ENCODE measurements at regions not wholly inside any gene's neighbourhood (a gene's known extent, or its start where the extent isn't known, plus 50 kb on each side); places are given as distances from the start of the nearest gene placed in this dataset.

DNA sequence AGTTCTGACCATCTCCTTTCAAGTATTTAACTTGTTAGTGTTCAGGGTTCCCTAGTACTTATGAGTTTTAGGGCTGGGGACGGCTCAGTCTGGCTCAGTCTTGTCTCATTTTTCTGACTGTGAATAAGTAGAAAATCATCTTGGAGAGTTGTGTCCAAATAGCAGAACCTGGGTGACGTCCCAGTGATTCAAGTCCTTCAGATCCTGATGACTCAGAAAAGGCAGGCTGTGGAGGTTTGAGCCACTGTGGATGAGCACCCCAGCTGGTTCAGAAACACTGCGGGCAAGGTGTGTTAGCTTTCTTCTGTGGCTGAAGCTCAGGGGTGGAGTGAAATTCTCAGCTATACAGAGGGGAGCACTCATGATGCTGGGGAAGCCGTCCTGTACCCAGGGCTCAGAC lies 154.4 kb upstream of the NPY start:
- Histone ChIP-seq H3K4me1 (no peaks in the 10 kb centered on the region), H3K36me3 (no peaks in the 10 kb centered on the region), H3K27me3 (peaks cover 0 to 9% (median 0%) of the 10 kb centered on the region in 4 donors), H3K9me3 (no peaks in the 10 kb centered on the region), H3K27ac (no peak overlapping the region), H3K4me3 (no peak overlapping the region)
- WGBS, 2 donors: 39 to 50% methylated on average over 3 of the region's 4 CpGs
- DNase-seq: no peak
- no peak for TF ChIP-seq CTCF (IDR thresholded peaks at IDR 0.05)
- no peak for TF ChIP-seq POLR2A (IDR thresholded peaks at IDR 0.05)
- intact Hi-C loops (cut with DNase I): no loop called here

GRCh38 chr7:24130631-24131030 lies 153.4 kb upstream of the NPY start:
- Histone ChIP-seq H3K4me3 (no peak overlapping the region), H3K27me3 (peaks cover 0 to 9% (median 0%) of the 10 kb centered on the region in 4 donors), H3K9me3 (no peaks in the 10 kb centered on the region), H3K4me1 (no peaks in the 10 kb centered on the region), H3K36me3 (no peaks in the 10 kb centered on the region), H3K27ac (no peak overlapping the region)
- no peak for TF ChIP-seq CTCF (IDR thresholded peaks at IDR 0.05)
- no peak for TF ChIP-seq POLR2A (IDR thresholded peaks at IDR 0.05)
- intact Hi-C loops (cut with DNase I): no loop called here
- DNase-seq: no peak

GRCh38 chr7:24133691-24134090 lies 150.3 kb upstream of the NPY start:
- Histone ChIP-seq H3K27ac (no peak overlapping the region), H3K36me3 (no peaks in the 10 kb centered on the region), H3K4me3 (no peak overlapping the region), H3K27me3 (peaks cover 0 to 9% (median 0%) of the 10 kb centered on the region in 4 donors), H3K9me3 (no peaks in the 10 kb centered on the region), H3K4me1 (no peaks in the 10 kb centered on the region)
- no peak for DNase-seq
- TF ChIP-seq POLR2A (IDR thresholded peaks at IDR 0.05) (no peak), CTCF (IDR thresholded peaks at IDR 0.05) (no peak)
- intact Hi-C loops (cut with DNase I): no loop called here
- 49 to 57% methylated on average over 4 of the region's 4 CpGs for WGBS, 2 donors

- Histone ChIP-seq H3K4me1 (no peaks in the 10 kb centered on the region), H3K27me3 (peaks cover 0 to 9% (median 0%) of the 10 kb centered on the region in 4 donors), H3K4me3 (no peak overlapping the region), H3K36me3 (no peaks in the 10 kb centered on the region), H3K27ac (no peak overlapping the region), H3K9me3 (no peaks in the 10 kb centered on the region)
- intact Hi-C loops (cut with DNase I): no loop called here
- DNase-seq: no peak
- 79 to 83% methylated on average over 4 of the region's 4 CpGs for WGBS, 2 donors
- TF ChIP-seq POLR2A (IDR thresholded peaks at IDR 0.05) (no peak), CTCF (IDR thresholded peaks at IDR 0.05) (no peak)
Measured at GRCh38 chr7:24134535-24134934, 149.5 kb upstream of the NPY start.

- no peaks in the 10 kb centered on the region for H3K9me3 ChIP-seq
- DNase-seq: no peak
- H3K27ac ChIP-seq: no peak overlapping the region
- peaks cover 0 to 2% (median 0%) of the 10 kb centered on the region in 4 donors for H3K27me3 ChIP-seq
- WGBS, 2 donors: 45 to 65% methylated on average over 4 of the region's 4 CpGs
- no peak overlapping the region for H3K4me3 ChIP-seq
- intact Hi-C loops (cut with DNase I): no loop called here
- H3K4me1 ChIP-seq: no peaks in the 10 kb centered on the region
- TF ChIP-seq CTCF (IDR thresholded peaks at IDR 0.05) (no peak), POLR2A (IDR thresholded peaks at IDR 0.05) (no peak)
- no peaks in the 10 kb centered on the region for H3K36me3 ChIP-seq
Measured at GRCh38 chr7:24135003-24135817, 148.8 kb upstream of the NPY start.
